ENCODE measurements at regions not wholly inside any gene's neighbourhood (a gene's known extent, or its start where the extent isn't known, plus 50 kb on each side); places are given as distances from the start of the nearest gene placed in this dataset.

DNA sequence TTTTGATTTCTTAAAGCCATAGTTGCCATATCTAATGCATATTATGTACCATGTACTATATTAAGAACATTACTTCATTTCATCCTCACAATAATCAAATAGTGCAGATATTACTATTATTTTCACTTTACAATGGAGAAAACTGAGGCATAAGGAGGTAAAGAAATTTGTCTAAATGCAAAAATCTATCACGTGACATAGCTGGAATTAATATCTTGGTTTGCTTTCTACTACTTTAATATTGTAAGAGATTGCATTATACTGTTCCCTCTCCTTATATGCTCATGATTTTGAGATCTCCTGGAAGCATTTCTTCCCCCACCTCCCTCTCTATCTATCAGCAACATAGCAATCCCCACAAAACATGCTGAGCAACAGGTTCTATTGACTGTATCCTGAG lies 330.8 kb upstream of the SPTLC3 start:
- Histone ChIP-seq H4K20me1 (no peaks in the 10 kb centered on the region), H3K4me2 (no peak overlapping the region), H3K27ac (no peak overlapping the region), H3K9ac (no peak overlapping the region), H3K4me3 (no peak overlapping the region), H3K27me3 (no peaks in the 10 kb centered on the region), H3K36me3 (no peaks in the 10 kb centered on the region), H3K9me3 (no peaks in the 10 kb centered on the region), H3K4me1 (peaks cover 11% of the 10 kb centered on the region)
- TF ChIP-seq Cebpa-rat (IDR thresholded peaks at IDR 0.05): no peak

DNA sequence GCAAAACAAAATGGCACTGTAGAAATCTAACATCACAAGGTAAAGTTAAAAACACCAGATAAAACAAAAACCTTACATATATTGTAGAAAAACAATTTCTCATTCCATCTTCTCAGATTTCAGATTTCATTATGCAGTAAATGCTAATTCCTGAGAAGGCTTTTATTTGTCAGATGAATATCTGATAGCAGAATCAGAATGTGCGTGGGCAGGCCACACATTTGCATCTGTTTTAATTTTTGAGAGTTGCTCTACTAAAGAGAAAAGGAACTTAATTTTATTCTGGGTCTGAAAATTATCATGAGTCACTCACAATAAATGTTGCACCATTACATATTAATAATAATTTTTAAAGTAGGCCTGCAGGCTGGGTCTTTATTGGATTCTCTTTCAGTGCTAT lies 329.3 kb upstream of the SPTLC3 start:
- H3K27me3 ChIP-seq: no peaks in the 10 kb centered on the region
- H3K9me3 ChIP-seq: no peaks in the 10 kb centered on the region
- H3K4me2 ChIP-seq: no peak overlapping the region
- TF ChIP-seq Cebpa-rat (IDR thresholded peaks at IDR 0.05): no peak
- H4K20me1 ChIP-seq: no peaks in the 10 kb centered on the region
- no peaks in the 10 kb centered on the region for H3K36me3 ChIP-seq
- H3K4me3 ChIP-seq: no peak overlapping the region
- no peak overlapping the region for H3K27ac ChIP-seq
- no peak overlapping the region for H3K9ac ChIP-seq
- H3K4me1 ChIP-seq: peaks cover 11% of the 10 kb centered on the region

DNA sequence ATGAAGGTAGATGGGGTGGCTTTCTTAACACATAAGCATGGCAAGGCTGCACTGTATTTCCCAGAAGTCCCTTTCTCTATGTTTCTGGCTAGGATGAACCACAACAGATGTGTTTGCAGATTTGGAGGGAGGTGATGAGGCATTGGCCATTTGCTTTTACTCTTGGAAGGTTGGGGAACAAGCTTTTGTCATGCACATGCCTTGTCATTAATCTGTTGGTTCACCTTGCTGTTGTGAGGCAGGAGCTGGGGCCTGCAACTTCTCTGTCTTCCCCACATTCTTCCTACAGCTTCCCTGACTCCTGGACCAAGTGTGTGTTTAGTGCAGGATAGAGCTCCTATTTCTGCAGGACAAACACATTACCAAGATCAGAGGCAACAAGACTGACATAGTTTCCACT lies 326.2 kb upstream of the SPTLC3 start:
- Histone ChIP-seq H3K4me2 (no peak overlapping the region), H3K9ac (no peak overlapping the region), H3K27me3 (no peaks in the 10 kb centered on the region), H3K4me1 (no peaks in the 10 kb centered on the region), H3K4me3 (no peak overlapping the region), H4K20me1 (no peaks in the 10 kb centered on the region), H3K27ac (no peak overlapping the region), H3K9me3 (no peaks in the 10 kb centered on the region), H3K36me3 (no peaks in the 10 kb centered on the region)
- no peak for TF ChIP-seq Cebpa-rat (IDR thresholded peaks at IDR 0.05)

DNA sequence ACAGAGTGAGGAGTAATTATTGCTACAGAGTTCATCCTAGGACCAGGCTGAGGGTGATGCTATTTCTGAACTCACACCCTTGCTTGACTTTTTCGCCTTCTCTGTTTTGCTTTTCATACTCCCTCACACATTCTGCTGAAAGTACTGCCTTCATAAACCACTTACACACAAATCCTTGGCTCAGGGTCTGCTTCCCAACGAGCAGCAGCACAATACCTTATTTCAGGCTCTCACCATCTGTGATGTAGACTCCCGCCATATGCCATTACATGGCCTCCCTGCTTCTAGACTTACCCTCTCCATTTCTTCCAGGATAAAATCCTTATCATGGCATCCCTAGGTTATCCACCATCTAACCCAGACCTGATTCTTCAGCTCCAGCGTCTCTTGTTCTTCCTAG lies 321.3 kb upstream of the SPTLC3 start:
- Histone ChIP-seq H3K27ac (no peak overlapping the region), H3K4me3 (no peak overlapping the region), H3K9ac (no peak overlapping the region), H3K9me3 (no peaks in the 10 kb centered on the region), H3K27me3 (no peaks in the 10 kb centered on the region), H3K4me2 (no peak overlapping the region), H3K36me3 (no peaks in the 10 kb centered on the region), H4K20me1 (no peaks in the 10 kb centered on the region), H3K4me1 (no peaks in the 10 kb centered on the region)
- no peak for TF ChIP-seq Cebpa-rat (IDR thresholded peaks at IDR 0.05)

DNA sequence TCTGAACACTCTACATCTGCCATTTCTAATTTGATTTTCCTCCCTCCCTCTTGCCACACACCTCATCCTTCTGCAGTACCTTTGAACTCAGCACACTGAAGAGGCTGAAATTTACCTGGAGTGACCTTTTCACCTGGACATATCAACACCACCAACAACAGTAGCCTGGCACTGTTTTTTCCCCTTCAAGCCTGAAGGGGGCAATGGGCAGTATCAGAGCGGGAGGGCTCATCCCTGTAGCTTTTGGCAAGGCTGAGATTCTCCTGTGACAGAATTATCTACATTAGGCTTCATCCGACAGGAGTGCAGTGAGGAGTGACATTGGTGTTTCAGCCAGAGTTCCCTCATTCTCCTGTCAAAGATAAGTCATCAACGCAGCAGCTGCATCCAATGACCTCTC lies 312.8 kb upstream of the SPTLC3 start:
- Histone ChIP-seq H3K9ac (no peak overlapping the region), H3K9me3 (no peaks in the 10 kb centered on the region), H3K4me1 (no peaks in the 10 kb centered on the region), H4K20me1 (no peaks in the 10 kb centered on the region), H3K27ac (no peak overlapping the region), H3K36me3 (no peaks in the 10 kb centered on the region), H3K4me3 (no peak overlapping the region), H3K4me2 (no peak overlapping the region), H3K27me3 (no peaks in the 10 kb centered on the region)
- no peak for TF ChIP-seq Cebpa-rat (IDR thresholded peaks at IDR 0.05)

DNA sequence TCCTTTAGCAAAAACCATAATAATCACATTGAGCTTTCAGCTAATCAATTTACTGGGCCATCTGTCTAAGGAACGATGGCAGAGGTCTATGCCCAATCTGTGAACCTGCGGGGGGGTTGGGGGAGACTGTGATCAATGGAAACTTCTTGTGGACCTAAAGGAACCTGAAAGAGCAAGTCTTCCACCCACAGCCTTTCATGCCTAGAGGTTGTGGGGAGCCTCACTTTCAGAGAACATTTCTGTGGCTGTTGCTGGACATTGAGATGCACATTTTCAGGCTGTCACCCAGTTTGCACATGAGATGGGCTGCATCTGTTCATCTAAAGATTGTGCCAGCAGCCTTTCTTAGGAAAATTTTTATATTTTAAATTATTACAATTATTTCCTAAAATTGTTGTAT lies 310.0 kb upstream of the SPTLC3 start:
- no peaks in the 10 kb centered on the region for H4K20me1 ChIP-seq
- H3K4me3 ChIP-seq: no peak overlapping the region
- no peak overlapping the region for H3K4me2 ChIP-seq
- H3K36me3 ChIP-seq: no peaks in the 10 kb centered on the region
- no peak overlapping the region for H3K9ac ChIP-seq
- H3K9me3 ChIP-seq: no peaks in the 10 kb centered on the region
- no peak overlapping the region for H3K27ac ChIP-seq
- H3K27me3 ChIP-seq: no peaks in the 10 kb centered on the region
- TF ChIP-seq Cebpa-rat (IDR thresholded peaks at IDR 0.05): no peak
- H3K4me1 ChIP-seq: no peaks in the 10 kb centered on the region

DNA sequence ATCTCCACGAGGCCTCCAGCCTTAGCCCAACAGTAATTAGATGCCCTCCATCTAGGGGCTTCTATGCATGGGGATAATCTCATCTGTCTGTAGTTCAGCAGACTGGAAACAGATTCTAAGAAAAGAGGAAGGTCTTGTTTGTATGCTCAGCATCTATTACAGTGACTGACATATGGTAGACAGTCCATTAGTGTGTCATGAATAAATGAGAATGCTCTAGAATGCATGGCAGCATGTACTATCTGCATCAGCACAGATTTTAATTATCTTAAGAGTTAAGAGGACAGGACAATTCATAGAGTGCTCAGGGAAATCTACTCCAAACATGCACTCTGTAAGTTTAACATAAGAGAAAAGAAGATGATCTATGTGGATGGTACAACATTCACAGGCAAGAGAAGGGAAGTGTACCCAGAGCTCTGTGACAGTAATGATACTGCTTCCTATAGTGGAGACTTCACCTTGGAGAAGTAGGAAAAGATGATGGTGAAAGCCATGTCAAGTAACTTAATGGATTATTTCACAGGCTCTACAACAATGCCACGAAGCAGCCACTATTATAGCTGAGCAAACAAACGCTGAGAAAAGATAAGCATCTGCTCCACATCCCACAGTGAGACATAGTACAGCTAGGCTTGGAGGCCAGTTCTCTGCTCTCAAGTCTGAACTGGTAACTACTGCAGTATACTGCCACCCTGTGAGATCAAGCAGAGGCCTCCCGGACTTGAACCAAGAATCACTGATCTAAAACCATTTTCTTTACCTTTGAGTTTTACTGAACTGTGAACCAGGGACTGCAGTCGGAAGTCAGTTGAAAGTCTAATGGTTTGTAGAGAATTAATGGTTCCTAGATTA lies 309.2 kb upstream of the SPTLC3 start:
- H4K20me1 ChIP-seq: no peaks in the 10 kb centered on the region
- H3K27me3 ChIP-seq: no peaks in the 10 kb centered on the region
- no peak for TF ChIP-seq Cebpa-rat (IDR thresholded peaks at IDR 0.05)
- no peaks in the 10 kb centered on the region for H3K9me3 ChIP-seq
- no peak overlapping the region for H3K27ac ChIP-seq
- no peak overlapping the region for H3K4me3 ChIP-seq
- no peaks in the 10 kb centered on the region for H3K4me1 ChIP-seq
- no peaks in the 10 kb centered on the region for H3K36me3 ChIP-seq
- H3K4me2 ChIP-seq: no peak overlapping the region
- no peak overlapping the region for H3K9ac ChIP-seq

DNA sequence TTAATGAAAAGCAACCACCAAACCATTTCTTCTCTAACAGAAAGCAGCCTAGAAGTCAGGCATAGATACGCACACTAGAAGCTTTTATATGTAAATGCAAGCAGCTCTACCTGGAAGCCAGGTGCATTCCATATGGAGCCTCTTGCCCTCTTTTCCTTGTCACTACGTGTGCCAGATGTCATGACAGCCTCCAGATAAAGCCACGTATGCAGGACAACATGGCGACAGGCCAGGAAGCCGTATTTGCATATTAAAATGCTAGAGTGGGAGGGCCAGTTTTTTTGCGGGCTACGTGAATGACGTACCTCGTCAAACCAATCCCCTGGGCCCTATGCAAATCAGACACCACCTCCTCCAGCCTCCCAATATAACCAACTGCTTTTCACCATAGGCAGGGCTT lies 308.1 kb upstream of the SPTLC3 start:
- Histone ChIP-seq H3K27me3 (no peaks in the 10 kb centered on the region), H3K27ac (no peak overlapping the region), H3K36me3 (no peaks in the 10 kb centered on the region), H3K4me2 (no peak overlapping the region), H4K20me1 (no peaks in the 10 kb centered on the region), H3K9me3 (no peaks in the 10 kb centered on the region), H3K4me3 (no peak overlapping the region), H3K9ac (no peak overlapping the region), H3K4me1 (no peaks in the 10 kb centered on the region)
- TF ChIP-seq Cebpa-rat (IDR thresholded peaks at IDR 0.05): no peak

DNA sequence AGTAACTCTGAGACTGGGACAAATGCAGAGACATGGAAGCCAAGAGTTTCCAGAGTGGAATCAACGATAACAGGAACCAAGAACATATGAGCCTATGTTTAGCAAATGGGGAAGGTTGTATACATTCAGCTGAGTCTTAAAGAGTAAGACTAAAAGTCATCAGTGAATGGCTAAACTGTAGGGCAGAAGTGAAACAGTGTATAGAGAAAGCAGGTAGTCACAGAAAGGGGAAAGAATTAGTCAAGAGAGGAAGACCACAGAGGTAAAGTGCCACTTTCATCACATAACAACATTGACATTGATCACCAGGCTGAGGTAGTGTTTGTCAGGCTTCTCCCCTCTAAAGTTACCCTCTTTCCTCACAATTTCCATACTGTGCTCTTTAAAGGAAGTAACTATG lies 306.5 kb upstream of the SPTLC3 start:
- Histone ChIP-seq H3K9me3 (no peaks in the 10 kb centered on the region), H4K20me1 (no peaks in the 10 kb centered on the region), H3K4me2 (no peak overlapping the region), H3K27ac (no peak overlapping the region), H3K36me3 (no peaks in the 10 kb centered on the region), H3K27me3 (no peaks in the 10 kb centered on the region), H3K4me1 (no peaks in the 10 kb centered on the region), H3K4me3 (no peak overlapping the region), H3K9ac (no peak overlapping the region)
- no peak for TF ChIP-seq Cebpa-rat (IDR thresholded peaks at IDR 0.05)

DNA sequence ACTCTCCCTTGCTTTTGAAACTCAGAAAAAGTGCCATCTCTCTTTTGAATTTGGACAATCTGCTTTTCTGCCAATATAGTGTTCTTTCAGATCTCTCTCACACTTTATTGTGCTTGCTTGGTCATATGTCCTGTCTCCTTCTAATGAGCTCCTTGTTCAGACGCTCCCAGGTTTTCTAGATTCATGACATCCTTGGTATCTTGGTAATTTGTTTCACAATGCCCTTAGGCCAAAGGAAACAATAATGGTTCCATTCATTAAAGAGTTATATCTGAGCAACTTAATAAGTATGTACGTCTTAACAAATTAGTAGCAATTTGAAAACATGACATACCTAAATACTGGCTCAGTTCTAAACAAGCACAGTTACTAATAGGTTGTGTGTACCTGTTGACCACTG lies 293.4 kb upstream of the SPTLC3 start:
- Histone ChIP-seq H3K4me3 (no peak overlapping the region), H3K36me3 (no peaks in the 10 kb centered on the region), H3K27ac (no peak overlapping the region), H3K9ac (no peak overlapping the region), H3K4me1 (no peaks in the 10 kb centered on the region), H3K4me2 (no peak overlapping the region), H3K27me3 (no peaks in the 10 kb centered on the region), H4K20me1 (no peaks in the 10 kb centered on the region), H3K9me3 (no peaks in the 10 kb centered on the region)
- no peak for TF ChIP-seq Cebpa-rat (IDR thresholded peaks at IDR 0.05)

All from BLaER1 (cell line).